Fibroblast of peridontal ligament (primary cell): ENCODE measurements at regions not wholly inside any gene's neighbourhood (a gene's known extent, or its start where the extent isn't known, plus 50 kb on each side); places are given as distances from the start of the nearest gene placed in this dataset.
A peak's percentile ranks its signal among the peaks of the same experiment; 100 is the strongest.
"Not testable (repeated sequence)": the region's sequence is repeated elsewhere in the genome, so short reads cannot be mapped to it uniquely, and the experiment has no call there.

Experiments
- DNase-seq: peaks from one replicate; pipeline ENCODE4 v3.0.0-alpha.2; 2010; ENCODE audit errors: extremely low read depth

- DNase-seq, result no peak
These were observed 67.9 kb downstream of the TBX3 start for GRCh38 chr12:114616081-114616480.

DNA sequence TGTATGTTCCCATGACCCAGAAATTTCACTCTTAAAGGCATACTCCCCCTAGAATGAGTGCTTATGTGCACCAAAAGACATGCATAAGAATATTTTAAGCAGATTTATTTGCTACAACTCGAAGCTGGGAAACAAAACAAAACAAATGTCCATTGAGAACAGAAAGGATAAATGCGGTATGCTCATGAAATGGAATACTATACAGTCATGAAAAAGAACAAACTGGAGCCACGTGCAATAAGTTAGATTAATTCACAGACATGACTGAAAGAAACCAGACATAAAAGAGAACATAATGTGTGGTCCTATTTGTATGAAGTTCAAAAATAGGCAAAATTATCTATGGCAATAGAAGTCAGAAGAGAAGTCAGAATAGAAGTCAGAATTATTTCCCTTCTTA is 69.9 kb downstream of the TBX3 start:
- DNase-seq, result no peak

GRCh38 chr12:114612062-114612461 is 71.9 kb downstream of the TBX3 start:
- no peak for DNase-seq

DNA sequence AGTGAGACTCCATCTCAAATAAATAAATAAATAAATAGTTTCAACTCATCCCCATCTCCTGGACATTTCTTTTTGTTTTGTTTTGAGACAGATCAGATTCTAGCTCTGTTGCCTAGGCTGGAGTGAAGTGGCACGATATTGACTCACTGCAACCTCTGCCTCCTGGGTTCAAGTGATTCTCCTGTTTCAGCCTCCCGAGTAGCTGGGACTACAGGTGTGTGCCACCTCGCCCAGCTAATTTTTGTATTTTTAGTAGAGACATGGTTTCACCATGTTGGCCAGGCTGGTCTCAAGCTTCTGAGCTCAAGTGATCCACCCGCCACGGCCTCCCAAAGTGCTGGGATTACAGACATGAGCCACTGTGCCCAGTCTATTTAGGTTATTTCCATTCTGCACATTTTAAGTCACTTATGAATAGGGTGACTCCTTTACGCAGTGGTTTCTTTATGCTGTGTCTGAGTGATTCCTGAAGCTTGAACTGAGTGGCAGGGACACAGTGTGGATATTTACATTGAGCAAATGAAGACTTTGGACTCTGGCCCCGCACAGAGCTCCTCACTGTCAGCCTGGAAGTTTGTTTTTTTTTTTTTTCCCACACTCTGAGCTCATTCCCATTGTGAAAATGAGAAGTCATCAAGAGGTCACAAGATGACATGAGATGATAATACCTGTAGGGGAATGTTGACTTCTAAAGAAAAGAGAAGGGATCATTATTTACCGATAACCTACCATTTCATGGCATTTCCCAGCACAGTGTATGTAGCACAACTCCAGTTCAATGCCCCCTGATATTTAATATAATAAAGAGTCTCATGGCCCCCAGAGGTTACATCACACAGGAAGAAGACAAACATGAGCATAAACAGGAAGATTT is 72.6 kb downstream of the TBX3 start:
- no peak for DNase-seq

DNA sequence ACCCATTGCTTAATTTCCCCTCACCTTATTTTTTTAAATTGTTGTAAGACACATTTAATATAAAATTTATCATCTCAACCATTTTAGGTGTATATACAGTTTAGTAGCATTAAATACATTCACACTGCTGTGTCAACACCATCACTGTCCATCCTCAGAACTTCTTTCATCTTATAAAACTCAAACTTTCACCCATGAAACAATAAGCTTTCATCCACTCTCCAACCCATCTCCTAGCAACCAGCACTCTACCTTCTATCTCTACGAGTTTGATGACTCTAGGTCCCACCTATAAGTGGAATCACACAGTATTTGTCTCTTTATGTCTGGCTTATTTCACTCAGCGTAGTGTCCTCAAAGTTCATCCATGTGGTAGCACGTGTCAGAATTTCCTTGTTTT is 75.5 kb downstream of the TBX3 start:
- DNase-seq, result no peak

DNA sequence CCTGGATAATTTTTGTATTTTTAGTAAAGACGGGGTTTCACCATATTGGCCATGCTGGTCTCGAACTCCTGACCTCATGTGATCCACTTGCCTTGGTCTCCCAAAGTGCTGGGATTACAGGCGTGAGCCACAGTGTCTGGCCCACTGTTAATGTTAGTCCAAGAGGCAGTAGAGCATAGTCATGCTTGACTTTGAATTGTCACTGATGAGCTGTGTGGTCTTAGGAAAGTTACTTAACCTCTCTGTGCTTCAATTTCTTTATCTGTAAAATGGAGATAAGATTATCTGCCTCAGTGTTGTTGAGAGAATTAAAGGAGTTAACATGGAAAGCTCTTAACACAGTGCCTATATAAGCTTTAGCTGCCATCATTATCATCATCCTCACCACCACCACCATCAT is 78.1 kb downstream of the TBX3 start:
- no peak for DNase-seq

- DNase-seq, result no peak
These were observed 79.4 kb downstream of the TBX3 start for GRCh38 chr12:114604606-114605005.

GRCh38 chr12:114600584-114600983 is 83.4 kb downstream of the TBX3 start:
- DNase-seq, result not testable (repeated sequence)

GRCh38 chr12:114598111-114598510 is 85.9 kb downstream of the TBX3 start:
- DNase-seq, result no peak

- no peak for DNase-seq
These were observed 91.0 kb downstream of the TBX3 start for GRCh38 chr12:114592946-114593345.

DNA sequence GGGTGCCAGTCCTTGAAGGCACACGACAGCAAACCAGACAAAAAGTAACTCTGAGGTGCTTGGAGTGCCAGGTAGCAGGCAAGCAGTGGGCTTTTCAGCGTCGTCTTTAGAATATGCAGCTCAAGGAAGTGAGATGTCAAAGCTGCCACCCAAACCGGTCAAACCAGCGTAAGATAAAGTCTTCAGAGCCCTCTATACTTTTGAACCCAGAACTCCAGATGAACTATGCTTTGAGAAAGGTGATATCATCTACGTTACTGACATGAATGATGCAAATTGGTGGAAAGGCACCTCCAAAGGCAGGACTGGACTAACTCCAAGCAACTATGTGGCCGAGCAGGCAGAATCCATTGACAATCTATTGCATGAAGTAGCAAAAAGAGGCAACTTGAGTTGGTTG is 95.9 kb downstream of the TBX3 start:
- DNase-seq, result no peak

- no peak for DNase-seq
These were observed 103.7 kb downstream of the TBX3 start for GRCh38 chr12:114580306-114580705.

- DNase-seq, result no peak
These were observed 104.6 kb downstream of the TBX3 start for GRCh38 chr12:114579389-114579788.

DNA sequence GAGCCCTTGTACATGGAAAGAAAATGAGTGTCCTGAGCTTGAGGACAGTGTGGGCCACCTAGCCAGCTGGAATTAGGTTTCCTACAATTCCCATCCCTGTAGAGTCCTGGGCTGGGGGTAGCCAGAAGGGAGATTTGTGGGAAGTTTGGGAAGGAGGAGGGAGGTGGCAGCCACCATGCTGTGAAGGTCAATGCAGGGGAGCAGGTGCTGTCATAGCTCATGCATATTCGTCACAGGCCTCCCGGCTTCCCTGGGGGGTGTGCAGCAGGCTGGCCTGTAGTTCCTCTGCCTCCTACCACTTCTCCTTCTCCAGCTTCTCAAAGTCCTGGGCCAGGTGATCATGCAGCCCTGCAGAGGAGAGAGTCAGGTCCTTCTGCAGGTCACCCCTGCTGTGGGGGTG is 121.3 kb downstream of the TBX3 start:
- DNase-seq, result no peak

- DNase-seq, result no peak
These were observed 128.5 kb downstream of the TBX3 start for GRCh38 chr12:114555451-114555850.

- DNase-seq, result no peak
These were observed 136.3 kb downstream of the TBX3 start for GRCh38 chr12:114547636-114548035.

DNA sequence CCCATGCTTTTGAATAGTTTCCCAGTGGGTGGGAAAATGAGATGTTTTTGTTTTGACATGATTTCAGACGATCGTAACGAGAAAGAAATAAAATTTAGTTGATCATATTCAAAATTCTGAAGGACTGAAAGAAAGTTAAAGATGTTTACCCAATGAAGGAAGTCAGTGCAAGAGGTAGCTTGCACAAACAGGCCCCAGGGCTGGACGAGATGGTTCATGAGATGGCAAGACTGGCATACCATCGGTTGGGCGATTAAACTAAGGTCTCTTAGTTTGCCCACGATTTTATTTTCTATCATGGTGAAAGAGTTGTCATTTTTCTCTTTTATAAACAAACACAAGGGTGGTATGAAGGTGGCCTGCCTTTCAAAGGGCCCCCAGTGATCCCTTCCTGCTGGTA is 124.5 kb upstream of the TBX5 start:
- no peak for DNase-seq

DNA sequence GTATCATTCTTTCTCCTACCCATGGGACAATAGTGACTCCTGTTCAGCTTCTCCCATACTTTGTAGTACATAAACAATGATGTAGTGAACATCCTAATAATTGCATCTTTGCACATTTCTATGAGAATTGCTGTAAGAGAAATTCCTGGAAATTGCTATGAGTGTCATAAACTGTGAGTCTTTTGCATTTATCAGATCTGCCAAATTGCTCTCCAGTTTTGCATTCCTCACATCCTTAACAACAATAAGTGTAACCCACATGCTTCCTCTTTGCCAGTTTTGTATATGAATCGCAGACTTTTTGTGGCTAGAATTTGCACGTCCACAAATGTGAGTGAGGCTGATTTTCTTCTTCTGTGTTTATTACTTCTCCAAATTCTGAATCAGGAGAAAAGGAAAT is 124.0 kb upstream of the TBX5 start:
- no peak for DNase-seq

DNA sequence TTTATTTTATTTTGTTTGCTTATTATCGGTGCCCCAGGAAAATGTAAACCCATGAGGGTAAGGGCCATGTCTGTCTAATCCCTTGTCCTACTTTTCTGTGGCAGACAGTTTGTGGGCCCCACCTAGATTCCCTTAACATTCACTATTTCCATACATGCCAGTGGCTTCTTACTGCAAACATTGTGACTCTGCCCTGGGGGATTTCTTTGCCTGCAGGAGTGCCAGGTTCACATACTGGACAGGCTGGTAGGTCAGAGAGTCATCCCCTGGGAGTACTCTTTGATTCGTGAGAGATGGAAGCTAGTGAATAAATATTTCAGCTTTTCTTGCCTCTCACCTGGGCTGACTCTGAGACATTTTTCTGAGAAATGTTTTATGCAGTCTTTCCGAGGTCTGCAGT is 122.8 kb upstream of the TBX5 start:
- no peak for DNase-seq

DNA sequence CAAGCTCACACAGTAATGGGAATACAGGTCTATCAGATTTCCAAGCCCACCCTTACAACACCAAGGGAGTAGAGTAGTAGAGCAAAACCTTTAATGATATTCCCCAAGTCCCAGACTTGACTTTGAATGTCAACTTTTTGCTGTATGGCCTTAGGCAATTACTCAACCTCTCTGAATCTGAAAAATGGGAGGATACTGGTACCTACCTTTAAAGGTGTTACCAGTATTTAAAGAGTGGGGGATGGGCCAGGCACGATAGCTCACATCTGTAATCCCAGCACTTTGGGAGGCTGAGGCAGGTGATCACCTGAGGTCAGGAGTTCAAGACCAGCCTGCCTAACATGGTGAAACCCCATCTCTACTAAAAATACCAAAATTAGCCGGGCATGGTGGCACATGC is 115.2 kb upstream of the TBX5 start:
- not testable (repeated sequence) for DNase-seq

- DNase-seq, result no peak
These were observed 106.4 kb upstream of the TBX5 start for GRCh38 chr12:114512351-114512750.

- DNase-seq, result peak; percentile 69
These were observed 102.7 kb upstream of the TBX5 start for GRCh38 chr12:114508529-114509129.

GRCh38 chr12:114506651-114507050 is 100.7 kb upstream of the TBX5 start:
- DNase-seq, result no peak

DNA sequence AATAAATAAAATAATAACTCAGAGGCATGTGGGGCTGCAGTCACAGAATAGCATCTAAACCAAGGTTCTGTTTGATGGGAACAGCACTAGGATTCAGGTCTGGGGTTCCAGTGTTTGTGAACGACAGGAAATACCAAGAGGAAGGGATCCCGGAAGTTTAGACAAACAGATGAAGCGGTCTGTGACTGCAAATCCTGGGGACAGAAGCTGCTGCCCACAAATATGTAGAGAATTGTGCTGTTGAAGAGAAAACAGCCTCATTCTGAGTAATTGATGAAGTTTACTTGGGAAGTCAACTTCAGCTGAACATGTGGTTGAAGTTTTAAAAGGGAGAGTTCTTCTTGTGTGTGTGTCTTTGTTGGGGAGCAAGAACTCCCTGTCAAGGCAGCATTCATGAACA is 98.4 kb upstream of the TBX5 start:
- no peak for DNase-seq
